HEK293T (cell line): ENCODE measurements at regions not wholly inside any gene's neighbourhood (a gene's known extent, or its start where the extent isn't known, plus 50 kb on each side); places are given as distances from the start of the nearest gene placed in this dataset.

Experiments
- ARNT ChIP-seq: fragments of 450-650 bp; IDR thresholded peaks from 2 replicates; pipeline ENCODE4 v1.6.1; 2017; ENCODE audit warnings: mild to moderate bottlenecking
- BHLHE40 ChIP-seq: fragments of 450-650 bp; IDR thresholded peaks from 2 replicates; pipeline ENCODE4 v1.6.1; 2016; ENCODE audit warnings: mild to moderate bottlenecking, moderate library complexity, borderline replicate concordance
- FOXA1 ChIP-seq: fragments of 450-650 bp; IDR thresholded peaks from 2 replicates; pipeline ENCODE4 v1.6.1; 2016; ENCODE audit warnings: mild to moderate bottlenecking
- FOXK2 ChIP-seq: fragments of 450-650 bp; IDR thresholded peaks from 2 replicates; pipeline ENCODE4 v1.6.1; 2016; ENCODE audit warnings: mild to moderate bottlenecking
- FOXM1 ChIP-seq: fragments of 450-650 bp; IDR thresholded peaks from 2 replicates; pipeline ENCODE4 v1.6.1; 2017; ENCODE audit warnings: mild to moderate bottlenecking, borderline replicate concordance
- HDGF ChIP-seq: fragments of 450-650 bp; IDR thresholded peaks from 2 replicates; pipeline ENCODE4 v1.6.1; 2017; ENCODE audit warnings: antibody characterized with exemption, borderline replicate concordance
- PKNOX1 ChIP-seq: fragments of 450-650 bp; IDR thresholded peaks from 2 replicates; pipeline ENCODE4 v1.6.1; 2016
- SP1 ChIP-seq: fragments of 450-650 bp; IDR thresholded peaks from 2 replicates; pipeline ENCODE4 v1.6.1; 2017
- SUZ12 ChIP-seq: fragments of 450-650 bp; IDR thresholded peaks from 2 replicates; pipeline ENCODE4 v1.6.1; 2016; ENCODE audit warnings: mild to moderate bottlenecking

- no peak for TF ChIP-seq FOXM1
- no peak for TF ChIP-seq SUZ12
- TF ChIP-seq FOXA1, result no peak
- no peak for TF ChIP-seq HDGF
- no peak for TF ChIP-seq SP1
- TF ChIP-seq BHLHE40, result no peak
- no peak for TF ChIP-seq FOXK2
- TF ChIP-seq ARNT, result no peak
- TF ChIP-seq PKNOX1, result no peak
These were observed 94.4 kb upstream of the TNFAIP3 start for GRCh38 chr6:137772541-137773250.
